ENCODE measurements at regions not wholly inside any gene's neighbourhood (a gene's known extent, or its start where the extent isn't known, plus 50 kb on each side); places are given as distances from the start of the nearest gene placed in this dataset.

GRCh38 chr10:3455385-3456334, 283.1 kb upstream of the PITRM1 start:
- DNase-seq (ENCODE audit: low read depth): no peak

- peak; percentile 74 for DNase-seq (ENCODE audit: low read depth)
Observed at GRCh38 chr10:3452683-3453361, 280.2 kb upstream of the PITRM1 start.

- peak; percentile 77 for DNase-seq (ENCODE audit: low read depth)
Observed at GRCh38 chr10:3452173-3452626, 279.6 kb upstream of the PITRM1 start.

DNA sequence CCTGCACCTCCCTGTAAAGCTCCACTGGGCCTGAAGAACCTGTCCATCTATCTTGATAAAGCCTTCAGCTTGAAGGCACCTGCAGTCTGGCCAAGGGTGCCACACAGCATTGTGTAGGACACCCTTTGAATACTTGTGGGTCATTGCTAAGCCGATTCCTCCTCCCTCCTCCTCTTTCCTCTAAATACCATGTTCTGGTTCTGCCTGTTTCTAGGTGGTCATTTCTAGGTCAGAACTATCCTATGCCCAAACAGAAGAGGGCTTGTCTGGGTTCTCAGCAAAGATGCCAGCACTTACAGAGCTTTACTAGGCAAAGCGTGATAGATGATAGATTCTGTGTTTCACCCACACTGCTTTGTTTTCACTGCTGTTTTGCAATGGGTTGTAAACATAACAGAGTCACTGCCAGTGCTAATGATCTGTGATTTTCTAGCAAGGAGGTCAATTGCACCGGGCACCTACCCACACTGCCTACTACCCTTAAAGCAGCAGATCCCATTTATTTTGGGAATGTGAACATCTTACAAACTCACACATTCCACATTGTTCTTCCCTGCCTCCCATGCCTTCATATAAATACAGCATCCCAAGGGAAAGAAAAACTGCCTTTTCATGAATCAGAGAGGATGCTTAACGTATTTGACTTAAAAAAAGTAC, 279.1 kb upstream of the PITRM1 start:
- peak; percentile 42 for DNase-seq (ENCODE audit: low read depth)

- DNase-seq (ENCODE audit: low read depth): no peak
Observed at GRCh38 chr10:3446221-3446620, 273.6 kb upstream of the PITRM1 start.

- DNase-seq (ENCODE audit: low read depth): no peak
Observed at GRCh38 chr10:3445648-3446047, 273.1 kb upstream of the PITRM1 start.

DNA sequence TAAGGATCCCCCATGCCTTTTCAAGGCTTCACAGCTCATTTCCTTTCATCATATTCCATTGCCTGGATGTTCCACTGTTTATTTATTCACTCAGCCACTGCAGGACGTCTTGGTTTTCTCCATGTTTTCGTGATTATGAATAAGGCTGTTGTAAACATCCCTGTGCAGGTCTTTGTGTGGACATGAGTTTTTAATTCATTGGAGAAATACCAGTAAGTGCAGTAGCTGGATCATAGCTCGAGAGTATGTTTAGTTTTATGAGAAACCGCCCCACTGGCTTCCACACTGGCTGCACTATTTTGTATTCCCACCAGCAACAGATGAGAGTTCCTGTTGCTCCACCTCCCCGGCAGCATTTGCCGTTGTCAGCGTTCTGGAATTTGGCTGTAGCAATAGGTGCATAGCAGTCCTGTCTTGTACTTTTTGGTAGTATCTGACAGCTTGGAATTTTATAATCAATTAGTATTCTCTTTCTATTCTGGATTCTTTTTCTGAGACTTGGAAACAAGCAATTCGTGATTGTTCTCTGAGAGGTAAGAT, 269.9 kb upstream of the PITRM1 start:
- DNase-seq (ENCODE audit: low read depth): no peak

- no peak for DNase-seq (ENCODE audit: low read depth)
Observed at GRCh38 chr10:3439183-3439582, 266.6 kb upstream of the PITRM1 start.

GRCh38 chr10:3438606-3439005, 266.0 kb upstream of the PITRM1 start:
- no peak for DNase-seq (ENCODE audit: low read depth)

DNA sequence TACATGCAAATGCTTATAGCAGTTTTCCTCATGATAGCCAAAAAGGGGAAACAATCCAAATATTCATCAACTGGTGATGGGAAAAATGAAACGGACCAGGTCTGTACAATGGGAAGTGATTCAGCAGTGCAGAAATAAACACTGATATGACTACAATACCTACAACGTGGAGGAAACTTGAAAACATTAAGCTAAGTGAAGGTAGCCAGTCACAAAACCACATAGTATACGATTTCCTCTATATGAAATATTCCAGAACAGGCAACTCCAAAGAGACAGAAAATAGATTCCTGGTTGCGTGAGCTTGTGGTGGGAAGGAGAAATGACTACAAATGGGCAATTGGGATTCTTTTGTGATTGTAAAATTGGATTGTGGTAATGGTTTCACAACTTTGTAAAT, 263.1 kb upstream of the PITRM1 start:
- no peak for DNase-seq (ENCODE audit: low read depth)

DNA sequence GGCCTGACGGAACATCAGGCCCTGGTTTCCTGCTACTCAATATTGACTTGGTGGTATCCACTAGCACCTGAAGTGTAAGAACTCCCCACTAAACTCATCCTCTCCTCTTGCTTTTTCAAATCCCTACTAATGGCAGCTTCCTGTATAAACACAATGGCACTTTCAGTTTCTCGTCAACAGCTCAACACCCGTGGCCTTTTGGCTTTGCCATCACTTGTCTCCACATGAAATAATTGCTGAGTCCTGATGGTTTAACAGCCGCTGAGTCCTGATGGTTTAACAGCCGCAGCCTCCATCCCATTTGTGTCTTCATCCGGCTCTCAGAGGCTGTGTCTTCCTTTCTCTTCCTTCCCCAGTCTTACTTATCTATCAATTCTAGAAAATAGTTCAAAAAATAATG, 261.4 kb upstream of the PITRM1 start:
- no peak for DNase-seq (ENCODE audit: low read depth)

GRCh38 chr10:3433131-3433530, 260.5 kb upstream of the PITRM1 start:
- no peak for DNase-seq (ENCODE audit: low read depth)

DNA sequence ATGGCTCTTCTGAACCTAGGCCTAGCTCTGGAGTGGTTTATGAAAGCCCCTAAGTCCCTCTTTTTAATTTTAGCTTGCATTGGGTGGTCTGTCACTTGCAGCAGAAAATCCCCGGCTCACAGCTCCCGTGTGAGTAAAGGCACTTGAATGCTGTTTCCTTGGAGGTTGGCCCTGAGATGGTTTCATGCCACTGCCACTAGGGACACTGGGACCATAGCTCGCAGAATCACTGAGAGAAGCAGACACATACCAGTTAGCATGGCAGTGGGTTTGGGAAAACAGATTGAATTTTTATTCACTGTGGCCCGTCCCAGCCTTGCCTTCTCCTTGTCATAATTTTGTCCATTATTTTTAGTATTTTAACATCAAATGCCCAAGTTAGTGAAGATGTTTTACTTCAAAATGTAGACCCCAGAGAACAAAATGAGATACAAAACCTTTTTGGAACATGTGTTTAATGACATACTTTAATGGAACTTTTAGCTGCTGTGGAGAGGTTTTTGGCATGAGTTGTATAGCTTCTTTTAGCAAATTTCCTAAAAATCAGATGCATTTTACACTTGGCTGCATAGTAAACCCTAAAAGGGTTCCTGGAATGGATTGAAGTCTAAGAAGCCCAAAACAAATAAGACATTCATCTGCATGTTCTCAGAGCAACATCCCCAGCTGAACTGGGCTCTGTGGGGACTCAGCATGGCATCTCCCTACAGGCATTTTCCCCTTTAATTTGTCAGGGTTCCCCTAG, 259.7 kb upstream of the PITRM1 start:
- DNase-seq (ENCODE audit: low read depth): no peak

- no peak for DNase-seq (ENCODE audit: low read depth)
Observed at GRCh38 chr10:3430501-3430900, 257.9 kb upstream of the PITRM1 start.

DNA sequence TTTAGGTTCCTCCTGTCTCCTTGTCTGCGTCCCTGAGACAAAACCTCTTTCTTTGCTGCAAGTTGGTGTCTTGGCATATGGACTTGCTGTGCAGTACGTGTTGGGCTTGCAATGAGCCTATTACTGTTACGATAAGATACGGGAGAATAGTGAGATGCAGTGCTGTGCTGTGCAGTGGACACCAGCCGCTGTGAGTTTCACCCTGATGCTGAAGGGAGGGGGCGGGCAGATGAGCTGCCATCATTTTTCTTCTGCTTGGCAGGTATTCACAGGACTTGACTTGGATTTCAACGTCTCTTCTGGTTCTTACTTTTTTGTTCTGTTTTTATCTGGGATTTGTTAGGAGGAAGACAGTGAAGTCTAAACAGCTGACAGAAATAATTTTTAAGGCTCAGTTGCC, 257.1 kb upstream of the PITRM1 start:
- no peak for DNase-seq (ENCODE audit: low read depth)

DNA sequence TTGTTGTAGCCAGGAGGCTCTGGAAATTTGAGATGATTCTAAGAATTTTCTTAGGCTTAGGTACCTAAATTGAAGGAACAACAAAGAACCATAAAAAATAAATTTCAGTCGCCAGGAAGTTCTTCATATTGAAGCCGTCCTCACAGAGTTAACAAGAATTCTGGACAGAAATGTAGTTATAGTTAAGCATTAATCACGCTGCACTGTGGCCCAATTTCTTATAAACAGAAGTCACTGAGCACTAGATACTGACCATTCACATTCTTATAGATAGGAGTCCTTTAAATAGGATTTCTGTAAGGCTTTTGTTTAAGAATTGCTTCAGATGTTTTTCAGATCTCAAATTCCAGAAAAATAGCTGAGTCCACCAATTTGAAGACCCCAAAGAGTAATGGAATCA, 256.2 kb upstream of the PITRM1 start:
- no peak for DNase-seq (ENCODE audit: low read depth)

DNA sequence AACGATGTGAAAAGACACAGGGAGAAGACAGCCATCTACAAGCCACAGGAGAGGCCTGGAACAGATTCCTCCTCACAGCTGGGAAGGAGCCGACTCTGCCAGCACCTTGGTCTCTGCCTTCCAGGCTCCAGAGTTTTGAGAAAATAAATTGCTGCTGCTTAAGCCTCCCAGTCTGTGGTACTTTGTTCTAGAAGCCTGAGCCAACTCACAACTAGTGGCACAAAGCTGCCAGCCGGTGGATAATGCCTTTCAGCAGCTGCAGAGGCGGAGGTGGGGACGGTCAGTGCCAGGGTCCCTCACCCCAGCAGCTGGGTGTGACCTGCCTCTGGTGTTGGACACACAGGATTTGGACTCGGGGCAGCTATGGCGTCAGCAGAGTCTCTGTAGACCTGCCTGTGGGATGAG, 255.4 kb upstream of the PITRM1 start:
- no peak for DNase-seq (ENCODE audit: low read depth)

DNA sequence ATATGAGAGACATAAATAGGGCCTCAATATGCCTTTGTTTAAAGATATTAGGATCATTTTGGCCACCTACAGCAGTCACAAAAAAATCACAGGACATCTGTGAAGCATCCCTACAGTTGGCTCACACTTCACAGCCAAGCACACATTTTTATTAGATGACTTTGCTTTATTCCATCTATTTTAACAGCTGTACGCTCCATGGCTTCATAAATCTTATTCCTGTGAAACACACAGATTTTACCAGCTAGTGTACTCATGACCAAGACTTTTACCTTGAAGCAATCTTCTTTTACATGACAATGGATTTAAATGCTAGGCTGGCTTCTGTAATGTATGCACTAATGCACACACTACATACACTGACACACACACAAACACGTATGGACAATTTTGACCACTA, 254.8 kb upstream of the PITRM1 start:
- no peak for DNase-seq (ENCODE audit: low read depth)

DNA sequence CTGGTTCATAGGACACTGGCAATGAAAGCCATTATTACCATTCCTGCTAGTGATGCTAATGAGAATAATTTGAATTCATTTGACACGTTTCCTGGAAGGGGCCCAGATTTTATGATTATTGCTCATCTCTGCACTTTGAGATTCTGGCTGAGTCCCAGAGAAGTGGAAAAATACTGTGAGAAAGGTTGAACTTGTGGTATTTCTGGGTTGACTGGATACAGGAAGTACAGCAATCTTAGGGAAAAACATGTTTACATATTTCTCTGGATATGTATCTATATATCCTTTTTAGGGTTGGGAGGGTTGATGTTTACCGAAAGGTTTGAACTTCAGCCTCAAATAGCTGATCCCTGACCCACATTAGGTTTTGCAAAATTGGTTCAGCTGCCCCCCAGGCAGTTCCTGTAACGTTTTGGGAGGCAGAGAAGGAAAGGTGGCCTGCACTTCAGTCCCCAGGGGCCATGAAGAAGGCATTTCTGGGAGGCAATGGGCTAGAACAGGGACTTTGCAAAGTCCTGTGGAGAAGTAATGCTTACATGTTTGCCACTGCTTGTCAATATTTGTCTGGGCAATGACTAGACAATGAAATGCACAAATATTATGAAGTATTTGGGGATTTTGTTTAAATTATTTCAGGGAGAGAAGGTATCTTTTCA, 253.7 kb upstream of the PITRM1 start:
- peak; percentile 85 for DNase-seq (ENCODE audit: low read depth)

DNA sequence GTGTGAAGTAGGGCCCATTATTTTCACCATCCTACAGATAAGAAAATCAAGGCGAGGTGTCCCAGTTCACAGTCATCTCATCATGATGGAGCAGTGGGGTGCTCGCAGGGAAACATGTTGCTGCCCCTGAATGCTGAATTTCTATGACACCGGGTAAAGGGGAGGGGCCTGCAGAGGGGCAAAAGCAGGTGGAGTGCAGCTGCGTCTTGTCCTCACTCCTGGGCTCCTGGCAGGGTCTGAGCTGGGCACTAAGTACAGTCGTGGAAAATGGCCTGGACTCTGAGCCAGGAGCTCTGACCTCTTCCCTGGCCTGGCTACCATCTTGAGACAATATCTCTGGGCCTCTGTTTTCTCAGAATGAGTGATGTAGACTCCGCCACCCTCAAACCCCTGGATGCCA, 253.1 kb upstream of the PITRM1 start:
- DNase-seq (ENCODE audit: low read depth): no peak

GRCh38 chr10:3425261-3425660, 252.7 kb upstream of the PITRM1 start:
- DNase-seq (ENCODE audit: low read depth): no peak
